GM18861 (cell line): ENCODE measurements at regions not wholly inside any gene's neighbourhood (a gene's known extent, or its start where the extent isn't known, plus 50 kb on each side); places are given as distances from the start of the nearest gene placed in this dataset.
"Not testable (repeated sequence)": the region's sequence is repeated elsewhere in the genome, so short reads cannot be mapped to it uniquely, and the experiment has no call there.

ENCODE experiments used
- ATAC-seq: cut with Tn5 transposase; IDR thresholded peaks from one replicate; pipeline ENCODE4 v1.9.1; 2021; ENCODE audit not compliant: unreplicated experiment

GRCh38 chr21:35478161-35479064 lies 429.3 kb upstream of the RUNX1 start:
- ATAC-seq, result no peak

- ATAC-seq, result no peak
These were observed 428.5 kb upstream of the RUNX1 start for GRCh38 chr21:35477622-35478021.

- no peak for ATAC-seq
These were observed 427.7 kb upstream of the RUNX1 start for GRCh38 chr21:35476621-35477395.

- no peak for ATAC-seq
These were observed 426.7 kb upstream of the RUNX1 start for GRCh38 chr21:35475762-35476161.

GRCh38 chr21:35475009-35475408 lies 425.9 kb upstream of the RUNX1 start:
- no peak for ATAC-seq

- ATAC-seq, result no peak
These were observed 424.4 kb upstream of the RUNX1 start for GRCh38 chr21:35473496-35473895.

- no peak for ATAC-seq
These were observed 421.4 kb upstream of the RUNX1 start for GRCh38 chr21:35470522-35470921.

- no peak for ATAC-seq
These were observed 420.4 kb upstream of the RUNX1 start for GRCh38 chr21:35469498-35469897.

GRCh38 chr21:35468991-35469390 lies 419.9 kb upstream of the RUNX1 start:
- ATAC-seq, result no peak

- no peak for ATAC-seq
These were observed 418.5 kb upstream of the RUNX1 start for GRCh38 chr21:35467566-35467965.

- not testable (repeated sequence) for ATAC-seq
These were observed 417.6 kb upstream of the RUNX1 start for GRCh38 chr21:35466681-35467080.

- no peak for ATAC-seq
These were observed 416.6 kb upstream of the RUNX1 start for GRCh38 chr21:35465741-35466140.

- no peak for ATAC-seq
These were observed 412.6 kb upstream of the RUNX1 start for GRCh38 chr21:35461700-35462099.

- no peak for ATAC-seq
These were observed 411.3 kb upstream of the RUNX1 start for GRCh38 chr21:35460441-35460840.

GRCh38 chr21:35458405-35458804 lies 409.3 kb upstream of the RUNX1 start:
- no peak for ATAC-seq

GRCh38 chr21:35457097-35457804 lies 408.1 kb upstream of the RUNX1 start:
- ATAC-seq, result no peak

GRCh38 chr21:35451276-35451675 lies 402.2 kb upstream of the RUNX1 start:
- no peak for ATAC-seq

GRCh38 chr21:35450830-35451229 lies 401.7 kb upstream of the RUNX1 start:
- no peak for ATAC-seq

- no peak for ATAC-seq
These were observed 400.7 kb upstream of the RUNX1 start for GRCh38 chr21:35449846-35450245.

GRCh38 chr21:35448876-35449599 lies 399.9 kb upstream of the RUNX1 start:
- ATAC-seq, result no peak

GRCh38 chr21:35444391-35444790 lies 395.3 kb upstream of the RUNX1 start:
- no peak for ATAC-seq
